Fibroblast of the conjunctiva (primary cell): ENCODE measurements at regions not wholly inside any gene's neighbourhood (a gene's known extent, or its start where the extent isn't known, plus 50 kb on each side); places are given as distances from the start of the nearest gene placed in this dataset.

Source experiments
- DNase-seq: peaks from one replicate; pipeline ENCODE4 v3.0.0-alpha.2; 2010; ENCODE audit warnings: low read depth

GRCh38 chr11:122230385-122230755 lies 114.4 kb upstream of the BLID start:
- DNase-seq = no peak

GRCh38 chr11:122229481-122230384 lies 113.7 kb upstream of the BLID start:
- DNase-seq = no peak

DNA sequence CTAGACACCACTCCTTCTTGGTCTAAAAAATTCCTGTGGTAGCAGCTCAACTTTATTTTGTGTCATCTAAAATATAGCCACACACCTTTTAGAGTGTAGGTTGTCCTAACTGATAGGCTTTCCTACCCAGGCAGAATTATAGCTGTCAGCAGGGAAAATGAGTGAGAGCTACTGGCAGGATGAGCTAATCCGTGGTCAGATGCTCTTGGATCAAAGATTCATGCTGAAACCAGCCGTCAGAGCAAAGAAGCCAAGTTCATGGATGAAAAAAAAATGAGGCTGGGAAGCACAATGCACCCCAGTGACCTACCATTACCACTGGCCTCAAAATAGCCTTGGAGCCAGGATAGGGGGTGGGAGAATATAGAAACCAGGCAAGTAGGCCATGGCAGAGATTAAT lies 113.1 kb upstream of the BLID start:
- no peak for DNase-seq

GRCh38 chr11:122226810-122227379 lies 110.9 kb upstream of the BLID start:
- DNase-seq = no peak

- no peak for DNase-seq
Measured at GRCh38 chr11:122224867-122225266, 108.9 kb upstream of the BLID start.

DNA sequence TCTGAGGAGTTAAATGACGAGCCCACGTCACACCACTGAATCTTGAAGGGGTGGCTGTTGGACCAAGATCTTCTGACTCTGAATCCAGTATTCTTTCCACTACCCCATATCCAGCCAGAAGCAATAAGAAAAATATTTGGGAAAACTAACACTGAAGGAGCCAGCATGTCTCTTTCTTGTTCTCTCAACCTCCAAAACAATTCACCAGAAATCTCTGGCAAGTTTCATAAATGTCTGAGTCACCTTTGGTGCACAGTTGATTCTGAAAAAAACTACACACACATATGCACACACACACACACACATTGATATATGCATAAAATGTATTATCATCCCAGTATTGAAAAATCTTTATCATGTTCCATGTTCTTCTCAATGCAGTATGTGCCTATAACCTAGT lies 104.3 kb upstream of the BLID start:
- no peak for DNase-seq

DNA sequence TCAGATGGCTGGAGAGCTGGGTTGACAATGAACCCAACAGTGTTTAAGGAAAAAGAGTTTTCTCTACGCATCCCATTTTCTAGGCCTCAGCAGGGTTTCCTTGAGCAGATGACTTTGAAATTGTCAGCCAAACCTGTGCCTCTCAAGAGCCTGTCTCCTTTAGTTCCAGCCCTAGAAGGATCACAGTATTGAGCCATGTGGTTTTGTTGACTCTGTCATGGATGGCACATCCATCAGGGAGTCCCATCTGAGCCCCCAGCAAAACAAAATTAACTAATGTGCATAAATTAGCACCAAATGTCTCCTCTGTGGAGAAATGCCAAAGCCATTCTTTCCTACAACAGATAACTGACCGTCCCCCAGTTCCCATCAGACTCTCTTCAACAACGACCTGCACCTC lies 103.8 kb upstream of the BLID start:
- no peak for DNase-seq

DNA sequence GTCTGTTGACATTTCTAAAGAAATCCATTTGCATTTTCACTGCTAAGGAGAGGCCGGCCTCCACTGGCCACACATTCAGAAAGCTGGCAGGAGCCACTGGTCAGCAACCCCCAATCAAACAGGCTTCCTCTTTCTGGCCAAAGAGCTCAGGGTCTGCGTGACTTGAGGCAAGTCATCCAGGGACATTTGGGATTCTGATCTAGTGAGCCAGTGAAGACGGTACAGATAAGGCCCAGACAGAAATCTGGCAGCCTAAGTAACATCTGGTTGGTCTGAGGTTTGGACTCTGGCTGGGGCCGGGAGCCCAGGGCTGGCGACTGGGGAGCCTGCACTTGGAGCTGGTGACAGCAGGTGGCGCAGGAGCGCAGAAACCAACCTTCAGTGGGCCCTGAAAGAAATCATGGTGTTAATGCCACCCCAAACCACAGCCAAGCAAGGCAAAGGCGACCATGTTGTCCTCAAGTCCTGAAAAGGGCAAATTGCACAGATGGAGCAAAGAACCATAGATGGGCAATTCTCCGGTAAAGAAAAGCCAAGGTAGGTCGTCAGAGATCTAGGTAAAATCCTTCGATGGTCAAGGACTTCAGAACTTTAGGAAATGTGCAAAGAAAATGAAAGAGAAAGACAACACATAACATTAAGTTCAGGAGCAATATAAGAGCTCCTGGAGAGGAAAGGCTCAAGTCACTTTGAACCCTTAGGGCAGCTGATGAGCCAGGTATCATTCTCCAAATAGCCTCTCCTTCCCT lies 99.4 kb upstream of the BLID start:
- peak; percentile 86 for DNase-seq

- no peak for DNase-seq
Measured at GRCh38 chr11:122214567-122214966, 98.6 kb upstream of the BLID start.

- DNase-seq = no peak
Measured at GRCh38 chr11:122214080-122214479, 98.1 kb upstream of the BLID start.

DNA sequence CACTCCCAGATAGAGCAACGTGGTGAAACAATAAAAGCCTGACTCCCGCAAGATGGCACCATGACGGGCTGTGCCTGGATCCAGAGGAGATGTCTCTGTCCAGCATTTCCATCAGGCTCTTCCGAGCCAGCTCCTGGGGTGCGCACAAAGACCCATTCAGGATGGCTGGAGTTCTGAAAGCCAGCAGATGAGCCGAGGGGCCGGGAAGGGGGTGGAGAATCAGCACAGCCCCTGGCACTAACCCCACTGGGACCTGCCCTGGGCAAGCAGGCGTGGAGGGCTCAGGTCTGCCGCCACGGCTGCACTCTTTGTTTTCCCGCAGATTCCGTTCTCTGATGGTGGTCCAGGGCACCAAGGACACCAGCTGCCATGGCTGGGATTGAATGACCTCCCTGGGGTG lies 97.2 kb upstream of the BLID start:
- no peak for DNase-seq

DNA sequence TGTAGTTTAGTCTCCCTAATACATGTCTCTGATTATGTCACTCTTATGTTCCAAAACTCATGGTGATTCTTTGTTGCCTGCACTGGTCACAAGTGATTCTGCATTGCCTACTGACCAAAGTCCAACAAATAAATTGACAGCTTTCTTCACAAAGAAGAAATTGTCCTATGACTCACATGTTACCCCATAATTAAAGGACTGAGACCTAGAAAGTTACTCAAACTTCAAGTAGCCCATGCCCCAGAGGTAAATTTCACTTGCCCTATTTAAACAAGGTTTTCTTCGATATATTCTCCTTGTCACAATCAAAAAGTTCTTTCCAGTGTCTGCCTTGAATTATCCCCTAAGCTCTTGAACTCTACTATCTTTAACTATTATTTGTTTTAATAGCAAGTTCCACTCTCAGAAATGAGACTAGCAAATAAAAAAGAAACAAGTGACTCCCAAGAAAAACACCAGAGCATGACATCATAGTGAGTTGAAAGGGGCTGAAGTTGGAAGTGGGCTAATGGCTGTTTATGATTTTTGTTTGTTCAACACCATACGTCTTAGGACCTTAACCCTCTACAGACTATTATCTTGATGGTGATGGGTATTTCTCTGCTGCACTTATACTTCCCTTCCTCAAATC lies 94.5 kb upstream of the BLID start:
- DNase-seq = no peak

GRCh38 chr11:122209619-122210366 lies 93.8 kb upstream of the BLID start:
- peak; percentile 85 for DNase-seq

DNA sequence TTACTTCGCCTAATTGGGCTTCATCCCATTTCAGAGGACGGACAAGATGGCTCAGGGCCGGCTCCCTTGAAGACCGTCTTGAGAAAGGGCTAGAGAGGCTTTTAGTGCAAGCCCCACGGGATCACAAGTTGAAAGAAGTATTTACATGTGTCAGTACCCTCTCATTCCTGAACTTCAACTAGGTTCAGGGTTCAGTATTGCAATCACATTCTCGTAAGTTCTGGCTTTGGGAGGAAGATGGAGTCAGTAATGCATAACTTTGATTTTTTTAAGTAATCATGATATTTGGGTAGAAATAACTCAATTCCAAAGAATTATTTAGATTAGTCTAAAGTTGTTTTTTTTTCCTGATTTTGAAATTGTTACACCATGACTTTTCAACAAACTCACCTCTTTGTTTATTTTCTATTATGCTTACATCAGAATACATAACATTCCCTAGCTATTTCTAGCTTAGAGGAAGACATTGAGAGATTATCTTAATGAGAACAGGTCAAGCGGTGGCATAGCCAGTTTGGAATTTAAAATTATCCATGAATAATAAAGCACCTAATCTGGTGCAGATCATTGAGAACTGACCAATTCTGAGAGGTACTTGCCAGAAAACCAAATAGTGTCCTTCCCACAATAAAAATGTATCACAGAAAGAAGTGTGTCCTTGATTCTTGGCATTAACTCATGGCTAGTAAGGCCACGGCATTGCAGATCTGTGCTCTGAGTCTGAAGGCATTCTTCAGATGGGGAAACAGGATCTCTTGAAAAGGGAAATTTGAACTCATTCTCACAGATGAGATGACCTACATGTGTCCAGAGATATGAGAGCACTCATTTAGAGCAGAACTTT lies 92.1 kb upstream of the BLID start:
- DNase-seq = peak; percentile 93

GRCh38 chr11:122207505-122207904 lies 91.5 kb upstream of the BLID start:
- peak; percentile 92 for DNase-seq

GRCh38 chr11:122205036-122205435 lies 89.0 kb upstream of the BLID start:
- DNase-seq = no peak

GRCh38 chr11:122204206-122204605 lies 88.2 kb upstream of the BLID start:
- DNase-seq = no peak

DNA sequence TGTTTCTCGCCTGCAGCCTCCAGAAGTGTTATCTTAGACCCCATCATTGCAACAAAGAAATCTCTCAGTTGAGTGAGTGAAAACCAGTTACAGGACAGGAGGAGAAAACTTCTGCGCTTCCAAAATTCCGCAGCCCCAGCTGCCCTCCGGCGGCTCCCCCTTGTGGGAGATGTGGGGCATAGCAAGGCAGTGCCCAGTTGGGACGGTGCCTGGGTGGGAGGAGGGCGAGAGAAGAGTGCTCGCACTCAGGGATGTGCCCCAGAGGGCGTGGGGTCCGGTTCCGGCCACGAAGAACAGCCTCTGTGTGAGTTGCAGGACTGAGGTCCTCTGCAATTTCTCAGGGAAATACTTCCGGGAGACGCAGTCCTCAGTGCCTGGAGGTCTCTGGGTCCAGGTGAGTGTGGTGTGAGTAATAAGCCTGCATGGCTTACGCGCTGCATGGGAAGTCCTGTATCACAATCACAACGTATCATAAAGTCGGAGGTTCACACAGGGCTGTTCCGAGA lies 87.0 kb upstream of the BLID start:
- DNase-seq = peak; percentile 62

- peak; percentile 79 for DNase-seq
Measured at GRCh38 chr11:122202161-122202950, 86.3 kb upstream of the BLID start.

- no peak for DNase-seq
Measured at GRCh38 chr11:122201106-122201505, 85.1 kb upstream of the BLID start.
